HTR-8/SVneo (cell line): ENCODE measurements at regions not wholly inside any gene's neighbourhood (a gene's known extent, or its start where the extent isn't known, plus 50 kb on each side); places are given as distances from the start of the nearest gene placed in this dataset.
"Not testable (repeated sequence)": the region's sequence is repeated elsewhere in the genome, so short reads cannot be mapped to it uniquely, and the experiment has no call there.

Experiments used
- DNase-seq: peaks from one replicate; pipeline ENCODE4 v3.0.0; 2011; ENCODE audit warnings: low spot score, mixed read lengths; ENCODE audit not compliant: insufficient read length
- FAIRE-seq: peaks from 2 replicates; lab custom pipeline; 2011; peaks lifted over from hg19 to GRCh38; lab: Jason Lieb, UNC

DNA sequence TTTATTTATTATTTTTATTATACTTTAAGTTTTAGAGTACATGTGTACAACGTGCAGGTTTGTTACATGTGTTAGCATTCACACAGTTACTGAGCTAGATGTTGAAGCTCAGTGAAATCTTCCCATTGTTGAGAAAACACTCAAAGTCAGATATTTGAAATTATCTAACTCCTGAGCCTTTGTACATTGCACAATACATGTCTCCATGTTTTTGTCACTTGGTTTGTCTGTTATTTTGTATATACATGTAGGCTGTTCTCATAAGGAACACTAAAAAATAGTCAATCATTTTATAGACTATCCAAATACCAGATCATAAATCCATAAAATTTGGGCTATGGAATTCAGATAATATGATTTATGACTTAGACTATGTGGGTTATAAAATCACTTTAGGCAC lies 1126.5 kb downstream of the NSUN3 start:
- FAIRE-seq (no peak), DNase-seq (peak; percentile 3)

DNA sequence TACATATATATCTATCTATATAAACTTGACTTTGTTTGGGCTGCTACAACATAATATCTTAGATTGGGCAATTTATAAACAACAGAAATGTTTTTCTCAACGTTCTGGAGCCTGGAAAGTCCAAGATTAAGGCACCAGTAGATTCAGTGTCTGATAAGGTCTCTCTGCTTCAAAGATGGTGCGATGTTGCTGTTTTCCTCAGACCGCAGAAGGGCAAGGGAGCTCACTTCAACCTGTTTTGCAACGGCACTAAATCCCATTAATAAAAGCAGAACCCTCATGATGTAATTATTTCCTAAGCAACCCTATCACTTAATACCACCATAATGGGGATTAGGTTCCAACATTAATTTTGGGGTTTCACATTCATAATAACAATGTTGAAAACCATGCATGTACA lies 1134.8 kb downstream of the NSUN3 start:
- FAIRE-seq (no peak), DNase-seq (no peak)

- FAIRE-seq (no peak), DNase-seq (no peak)
Measured at GRCh38 chr3:95200384-95200783, 1137.5 kb downstream of the NSUN3 start.

DNA sequence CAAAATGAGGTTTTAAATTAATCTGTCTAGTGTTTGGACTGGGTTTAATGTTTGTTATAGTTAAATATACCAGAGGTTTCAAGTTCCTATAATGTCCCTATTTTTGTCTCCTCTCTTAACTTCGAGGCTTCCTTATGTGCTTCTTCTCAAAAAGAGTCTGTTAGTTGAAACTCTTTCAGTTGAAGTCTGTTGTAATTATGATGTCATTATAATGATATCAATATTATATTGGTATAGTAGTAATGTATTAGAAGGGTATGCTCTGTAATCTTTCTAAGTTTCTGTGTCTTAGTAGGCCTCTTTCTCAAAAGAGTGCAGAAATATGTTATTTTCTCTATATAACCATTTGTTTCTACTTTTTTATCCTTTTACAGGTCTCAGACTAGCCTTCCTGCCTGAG lies 1148.0 kb downstream of the NSUN3 start:
- DNase-seq (no peak), FAIRE-seq (no peak)

- FAIRE-seq (no peak), DNase-seq (no peak)
Measured at GRCh38 chr3:95212117-95212516, 1149.3 kb downstream of the NSUN3 start.

GRCh38 chr3:95215437-95215957 lies 1152.6 kb downstream of the NSUN3 start:
- DNase-seq (no peak), FAIRE-seq (no peak)

- DNase-seq (no peak), FAIRE-seq (no peak)
Measured at GRCh38 chr3:95217661-95218060, 1154.8 kb downstream of the NSUN3 start.

GRCh38 chr3:95218484-95218883 lies 1155.6 kb downstream of the NSUN3 start:
- DNase-seq (no peak), FAIRE-seq (no peak)

DNA sequence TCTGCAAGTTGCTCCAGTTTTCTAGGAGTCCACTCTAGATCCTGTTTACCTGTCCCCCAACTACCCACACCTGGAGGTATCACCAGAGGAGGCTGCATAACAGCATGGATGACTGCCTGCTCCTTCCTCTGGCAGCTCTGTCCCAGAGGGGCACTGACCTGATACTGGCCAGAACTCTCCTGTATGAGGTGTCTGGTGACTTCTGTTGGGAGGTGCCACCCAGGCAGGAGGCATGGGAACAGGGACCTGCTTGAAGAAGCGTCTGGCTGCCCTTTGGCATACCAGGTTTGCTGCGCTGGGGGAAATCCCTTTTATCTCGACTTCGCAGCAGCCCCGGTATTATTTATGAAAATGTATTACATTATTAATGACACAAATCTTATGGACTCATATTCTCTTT lies 1163.6 kb downstream of the NSUN3 start:
- FAIRE-seq (no peak), DNase-seq (no peak)

DNA sequence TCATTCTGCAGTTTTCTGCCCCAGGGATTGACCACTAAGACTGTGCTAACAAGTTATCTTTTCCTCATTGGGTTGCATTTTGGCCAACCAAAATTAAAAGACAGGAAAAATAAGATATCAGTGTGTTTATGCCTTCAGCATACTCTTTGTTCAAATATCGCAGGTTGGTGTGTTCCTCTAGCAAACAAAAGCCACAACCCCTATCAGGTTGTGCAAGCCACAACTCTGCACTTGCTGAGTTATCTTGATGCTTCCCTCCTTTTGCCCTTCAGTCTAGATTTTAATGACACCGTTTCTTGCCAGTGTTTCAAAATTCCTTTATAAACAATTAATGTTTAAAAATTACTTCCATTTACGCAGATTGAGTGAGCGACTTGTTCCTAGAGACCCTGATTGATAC lies 1164.2 kb downstream of the NSUN3 start:
- FAIRE-seq = no peak
- no peak for DNase-seq

GRCh38 chr3:95228416-95228815 lies 1165.6 kb downstream of the NSUN3 start:
- DNase-seq (no peak), FAIRE-seq (no peak)

GRCh38 chr3:95235916-95236315 lies 1173.1 kb downstream of the NSUN3 start:
- FAIRE-seq (no peak), DNase-seq (no peak)

DNA sequence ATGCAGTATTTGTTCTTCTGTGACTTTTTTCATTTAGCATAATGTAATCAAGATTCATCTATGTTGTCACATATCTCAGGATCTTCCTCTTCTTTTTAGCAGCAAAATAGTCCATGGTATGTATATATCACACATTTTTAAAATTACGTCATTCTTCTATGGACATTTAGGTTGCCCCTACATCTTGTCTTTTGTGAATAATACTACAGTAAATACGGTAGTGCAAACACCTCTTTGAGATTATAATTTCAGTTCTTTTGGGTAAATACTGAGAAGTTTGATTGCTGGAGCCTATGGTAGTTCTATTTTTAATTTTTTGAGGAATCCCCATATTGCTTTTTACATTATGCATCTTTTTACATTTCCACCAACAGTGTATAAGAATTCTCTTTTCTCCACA lies 1174.9 kb downstream of the NSUN3 start:
- DNase-seq (no peak), FAIRE-seq (no peak)

DNA sequence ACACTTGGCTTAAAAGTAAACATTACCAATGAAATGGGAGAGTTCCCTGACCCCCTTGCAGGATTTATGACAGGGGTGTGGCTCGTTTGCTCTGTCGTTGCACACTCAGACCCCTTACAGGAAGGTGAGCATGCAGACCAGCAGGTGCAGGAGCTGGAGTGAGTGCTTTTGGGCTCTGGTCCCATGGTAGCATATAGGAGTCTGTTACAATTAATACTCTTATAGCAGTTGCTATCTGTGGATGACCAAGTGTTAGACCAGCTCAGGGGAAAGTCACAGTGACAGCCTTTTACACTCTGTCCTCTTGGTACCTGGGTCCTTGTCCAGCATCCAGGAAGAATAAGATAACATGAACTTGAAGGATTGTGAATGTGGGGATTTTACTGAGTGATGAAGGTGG lies 1177.5 kb downstream of the NSUN3 start:
- DNase-seq (no peak), FAIRE-seq (no peak)

- FAIRE-seq, DNase-seq: not testable (repeated sequence)
Measured at GRCh38 chr3:95241256-95241655, 1178.4 kb downstream of the NSUN3 start.

DNA sequence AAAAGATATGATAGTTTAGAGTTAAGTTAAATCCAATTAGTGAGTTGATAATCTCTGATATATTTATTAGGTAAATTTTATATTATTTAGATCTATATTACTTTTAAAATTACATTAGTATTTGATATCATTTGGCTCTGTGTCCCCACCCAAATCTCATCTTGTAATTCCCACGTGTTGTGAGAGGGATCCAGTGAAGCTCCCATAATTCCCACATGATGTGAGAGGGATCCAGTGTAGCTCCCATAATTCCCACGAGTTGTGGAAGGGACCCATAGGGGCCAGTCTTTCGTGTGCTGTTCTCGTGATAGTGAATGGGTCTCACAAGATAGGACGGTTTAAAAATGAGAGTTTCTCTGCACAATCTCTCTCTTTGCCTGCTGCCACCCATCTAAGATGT lies 1183.6 kb downstream of the NSUN3 start:
- DNase-seq (no peak), FAIRE-seq (no peak)

DNA sequence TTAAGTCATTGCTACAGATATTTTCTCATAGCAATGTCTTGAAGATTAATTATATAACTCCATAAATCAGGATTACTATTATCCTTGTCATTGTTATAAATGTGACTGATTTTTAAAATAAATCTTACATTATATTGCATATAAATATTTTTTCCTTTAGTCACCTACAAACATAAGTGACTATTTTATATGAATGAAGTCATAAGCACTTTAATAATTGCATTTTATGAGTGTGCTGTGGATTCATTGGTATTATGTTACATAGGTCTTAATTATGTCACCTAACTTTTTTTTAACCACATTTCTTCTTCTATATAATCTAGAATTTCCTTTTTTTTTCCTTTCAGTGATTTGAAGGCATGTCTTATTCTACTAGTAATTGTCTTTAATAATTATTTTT lies 1191.2 kb downstream of the NSUN3 start:
- FAIRE-seq (no peak), DNase-seq (no peak)

DNA sequence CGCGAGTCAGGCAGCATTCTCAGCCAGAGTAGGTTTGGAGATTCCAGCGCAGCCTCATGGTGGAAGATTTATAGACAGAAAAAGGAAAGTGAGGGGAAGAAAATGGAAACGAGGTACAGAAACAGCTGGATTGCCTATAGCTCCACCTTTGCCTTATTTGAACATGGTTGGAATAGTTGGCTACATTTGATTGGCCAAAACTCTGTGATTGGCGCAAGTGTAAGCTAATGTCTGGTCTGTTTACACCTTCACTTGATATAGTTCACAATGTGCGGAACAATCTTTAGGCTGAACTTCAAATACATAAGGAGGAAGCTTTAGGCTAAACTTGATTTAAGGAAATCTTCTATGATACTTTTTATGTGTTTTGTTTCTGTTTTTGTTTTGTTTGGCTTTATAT lies 1191.9 kb downstream of the NSUN3 start:
- DNase-seq (no peak), FAIRE-seq (peak; percentile 16)

GRCh38 chr3:95265129-95265528 lies 1202.3 kb downstream of the NSUN3 start:
- FAIRE-seq = no peak
- no peak for DNase-seq

DNA sequence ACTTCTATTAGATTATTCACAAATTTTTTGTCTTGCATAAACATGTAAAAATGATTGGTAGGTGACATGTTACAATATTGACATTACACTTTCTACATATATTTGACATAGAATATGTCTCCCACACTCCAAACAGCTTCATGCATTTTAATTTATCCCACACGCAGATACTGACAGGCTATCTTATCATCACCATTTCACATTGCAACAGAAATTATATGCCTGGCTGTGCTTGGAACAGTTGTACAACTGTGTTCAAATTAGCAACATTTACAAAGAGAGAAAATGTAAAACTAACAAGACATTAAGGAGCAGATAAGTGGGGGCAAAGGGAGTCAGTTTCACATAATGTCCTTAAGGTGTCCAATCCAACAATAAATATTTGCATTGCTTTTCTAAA lies 1208.5 kb downstream of the NSUN3 start:
- DNase-seq = no peak
- FAIRE-seq = no peak

DNA sequence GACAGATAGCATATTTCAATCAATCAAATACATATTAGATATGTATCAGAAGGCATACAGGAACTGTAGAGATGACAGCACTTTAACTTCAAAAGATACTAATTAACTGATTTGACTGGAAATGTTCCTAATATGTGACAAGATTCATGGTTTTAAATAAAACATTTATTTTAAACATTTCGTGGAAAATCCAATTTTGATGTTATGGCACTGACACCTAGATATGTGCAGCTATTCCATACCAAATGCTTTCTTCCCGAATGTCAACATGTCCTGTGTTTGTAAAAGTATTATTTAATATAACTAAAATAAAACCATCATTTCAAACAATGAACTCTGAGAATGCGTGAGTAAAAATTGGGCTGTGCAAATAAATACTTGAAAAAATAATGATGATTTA lies 1209.3 kb downstream of the NSUN3 start:
- FAIRE-seq = no peak
- DNase-seq = no peak

GRCh38 chr3:95272781-95273180 lies 1209.9 kb downstream of the NSUN3 start:
- DNase-seq = no peak
- no peak for FAIRE-seq

- DNase-seq (no peak), FAIRE-seq (no peak)
Measured at GRCh38 chr3:95277613-95278012, 1214.8 kb downstream of the NSUN3 start.
